HEK293 (cell line): ENCODE measurements at regions not wholly inside any gene's neighbourhood (a gene's known extent, or its start where the extent isn't known, plus 50 kb on each side); places are given as distances from the start of the nearest gene placed in this dataset.

Experiments used
- EGR2 ChIP-seq: fragments of 450-650 bp; formaldehyde crosslinking; IDR thresholded peaks from 2 replicates; pipeline ENCODE4 v1.5.1; 2016; ENCODE audit warnings: low read depth, missing biosample characterization, missing genetic modification characterization
- GLI4 ChIP-seq: fragments of 450-650 bp; formaldehyde crosslinking; IDR thresholded peaks from 2 replicates; pipeline ENCODE4 v1.5.1; 2016; ENCODE audit warnings: missing biosample characterization, missing genetic modification characterization
- HOXC10 ChIP-seq: sonication (generic); formaldehyde crosslinking; IDR thresholded peaks from 2 replicates; pipeline ENCODE4 v1.8.1; 2023; ENCODE audit warnings: mild to moderate bottlenecking, missing genetic modification reagents
- KLF8 ChIP-seq: fragments of 450-650 bp; formaldehyde crosslinking; IDR thresholded peaks from 2 replicates; pipeline ENCODE4 v1.5.1; 2016; ENCODE audit warnings: missing biosample characterization, missing genetic modification characterization
- KLF9 ChIP-seq: fragments of 450-650 bp; formaldehyde crosslinking; IDR thresholded peaks from 2 replicates; pipeline ENCODE4 v1.5.1; 2016; ENCODE audit warnings: missing biosample characterization, missing genetic modification characterization, low read depth
- OVOL3 ChIP-seq: fragments of 450-650 bp; formaldehyde crosslinking; IDR thresholded peaks from 2 replicates; pipeline ENCODE4 v1.5.1; 2016; ENCODE audit warnings: missing biosample characterization, missing genetic modification characterization
- PRDM2 ChIP-seq: fragments of 450-650 bp; formaldehyde crosslinking; IDR thresholded peaks from 2 replicates; pipeline ENCODE4 v1.5.1; 2016; ENCODE audit warnings: missing biosample characterization, missing genetic modification characterization, borderline replicate concordance
- SETDB1 ChIP-seq: IDR thresholded peaks from one replicate; pipeline ENCODE4 v1.6.1; 2017; ENCODE audit warnings: mild to moderate bottlenecking, low read length, moderate library complexity, mixed read lengths; ENCODE audit not compliant: insufficient read length
- SP2 ChIP-seq: fragments of 450-650 bp; formaldehyde crosslinking; IDR thresholded peaks from 2 replicates; pipeline ENCODE4 v1.5.1; 2016; ENCODE audit warnings: missing biosample characterization, missing genetic modification characterization
- YY1 ChIP-seq: fragments of 450-650 bp; formaldehyde crosslinking; IDR thresholded peaks from 2 replicates; pipeline ENCODE4 v1.5.1; 2018; ENCODE audit warnings: missing biosample characterization, missing genetic modification characterization
- ZBTB17 ChIP-seq: fragments of 450-650 bp; formaldehyde crosslinking; IDR thresholded peaks from 2 replicates; pipeline ENCODE4 v1.5.1; 2016; ENCODE audit warnings: missing biosample characterization, missing genetic modification characterization
- ZBTB49 ChIP-seq: fragments of 450-650 bp; formaldehyde crosslinking; IDR thresholded peaks from 2 replicates; pipeline ENCODE4 v1.5.1; 2016; ENCODE audit warnings: missing biosample characterization, missing genetic modification characterization, low read depth
- ZFP41 ChIP-seq: fragments of 450-650 bp; formaldehyde crosslinking; IDR thresholded peaks from 2 replicates; pipeline ENCODE4 v1.5.1; 2016; ENCODE audit warnings: missing biosample characterization, missing genetic modification characterization, borderline replicate concordance
- ZNF138 ChIP-seq: fragments of 450-650 bp; formaldehyde crosslinking; IDR thresholded peaks from 2 replicates; pipeline ENCODE4 v1.5.1; 2016; ENCODE audit warnings: missing biosample characterization, missing genetic modification characterization, borderline replicate concordance
- ZNF174 ChIP-seq: fragments of 450-650 bp; formaldehyde crosslinking; IDR thresholded peaks from 2 replicates; pipeline ENCODE4 v1.5.0; 2017; ENCODE audit warnings: missing biosample characterization, mild to moderate bottlenecking, missing genetic modification characterization
- ZNF248 ChIP-seq: fragments of 450-650 bp; formaldehyde crosslinking; IDR thresholded peaks from 2 replicates; pipeline ENCODE4 v1.5.1; 2017; ENCODE audit warnings: missing biosample characterization, missing genetic modification characterization
- ZNF280D ChIP-seq: fragments of 450-650 bp; formaldehyde crosslinking; IDR thresholded peaks from 2 replicates; pipeline ENCODE4 v1.5.1; 2016; ENCODE audit warnings: missing biosample characterization, missing genetic modification characterization
- ZNF311 ChIP-seq: fragments of 450-650 bp; formaldehyde crosslinking; IDR thresholded peaks from 2 replicates; pipeline ENCODE4 v1.5.1; 2017; ENCODE audit warnings: missing biosample characterization, missing genetic modification characterization, borderline replicate concordance
- ZNF48 ChIP-seq: fragments of 450-650 bp; formaldehyde crosslinking; IDR thresholded peaks from 2 replicates; pipeline ENCODE4 v1.5.1; 2016; ENCODE audit warnings: missing biosample characterization, missing genetic modification characterization
- ZNF510 ChIP-seq: fragments of 450-650 bp; formaldehyde crosslinking; IDR thresholded peaks from 2 replicates; pipeline ENCODE4 v1.5.1; 2018; ENCODE audit warnings: mild to moderate bottlenecking, missing genetic modification characterization, missing biosample characterization; ENCODE audit not compliant: insufficient replicate concordance
- ZNF529 ChIP-seq: fragments of 450-650 bp; formaldehyde crosslinking; IDR thresholded peaks from 2 replicates; pipeline ENCODE4 v1.5.1; 2017; ENCODE audit warnings: missing genetic modification characterization, missing biosample characterization; ENCODE audit not compliant: insufficient replicate concordance
- ZNF549 ChIP-seq: fragments of 450-650 bp; IDR thresholded peaks from 2 replicates; pipeline ENCODE4 v1.5.1; 2018; ENCODE audit warnings: missing biosample characterization, missing genetic modification characterization, mild to moderate bottlenecking, inconsistent platforms, moderate library complexity
- ZNF580 ChIP-seq: fragments of 450-650 bp; formaldehyde crosslinking; IDR thresholded peaks from 2 replicates; pipeline ENCODE4 v1.5.1; 2016; ENCODE audit warnings: missing biosample characterization, missing genetic modification characterization
- ZNF830 ChIP-seq: fragments of 450-650 bp; IDR thresholded peaks from 2 replicates; pipeline ENCODE4 v1.5.0; 2018; ENCODE audit warnings: missing biosample characterization, missing genetic modification characterization, low read depth, mild to moderate bottlenecking, moderate library complexity
- ZNF843 ChIP-seq: fragments of 450-650 bp; formaldehyde crosslinking; IDR thresholded peaks from 2 replicates; pipeline ENCODE4 v1.5.1; 2016; ENCODE audit warnings: missing biosample characterization, missing genetic modification characterization
- ZSCAN16 ChIP-seq: fragments of 450-650 bp; formaldehyde crosslinking; IDR thresholded peaks from 2 replicates; pipeline ENCODE4 v1.5.1; 2016; ENCODE audit warnings: missing biosample characterization, missing genetic modification characterization
- ZSCAN30 ChIP-seq: fragments of 450-650 bp; IDR thresholded peaks from 2 replicates; pipeline ENCODE4 v1.5.1; 2018; ENCODE audit warnings: missing biosample characterization, mild to moderate bottlenecking, missing genetic modification characterization, moderate library complexity

GRCh38 chr5:175796536-175797499 is 74.6 kb upstream of the CPLX2 start (continued):
- TF ChIP-seq PRDM2 (tag by site-specific recombination) = no peak
- TF ChIP-seq ZNF311 (tag by site-specific recombination) = no peak
- TF ChIP-seq ZFP41 (tag by site-specific recombination) = no peak
- TF ChIP-seq ZNF280D (tag by site-specific recombination) = no peak
- no peak for TF ChIP-seq KLF9
- no peak for TF ChIP-seq SETDB1
- peak; percentile 90 for TF ChIP-seq ZSCAN30
- TF ChIP-seq EGR2 (tag by site-specific recombination) = peak; percentile 47
- TF ChIP-seq ZNF830 (tag by site-specific recombination) = no peak
- TF ChIP-seq ZNF580 = 0 out of 2 replicates have a peak, but pooled peaks have one; percentile 12
- TF ChIP-seq ZSCAN16 (tag by site-specific recombination) = no peak
- TF ChIP-seq GLI4 (tag by site-specific recombination) = no peak
- TF ChIP-seq SP2 (tag by site-specific recombination) = no peak
- TF ChIP-seq ZNF529 (tag by site-specific recombination) = no peak
- no peak for TF ChIP-seq ZNF248 (tag by site-specific recombination)
- TF ChIP-seq KLF8 = peak; percentile 87
- TF ChIP-seq YY1 (tag by site-specific recombination) = no peak; the same call in 1 of the 2 replicates
- peak; percentile 36; the same call in 1 of the 2 replicates for TF ChIP-seq ZBTB17
- TF ChIP-seq OVOL3 (tag by site-specific recombination) = no peak
- no peak for TF ChIP-seq ZNF174 (tag by site-specific recombination)
- no peak for TF ChIP-seq ZNF843
- TF ChIP-seq ZNF138 (tag by site-specific recombination) = no peak
- TF ChIP-seq HOXC10 (CRISPR knock-in tag) = peak; percentile 98
- TF ChIP-seq ZNF510 (tag by site-specific recombination) = no peak
- no peak for TF ChIP-seq ZBTB49
- no peak for TF ChIP-seq ZNF549 (tag by site-specific recombination)
- TF ChIP-seq ZNF48 (tag by site-specific recombination) = no peak
